Stimulated activated CD4-positive, alpha-beta T cell treated with anti-CD3 and anti-CD28 coated beads, Interleukin-2, amount 100 ng/mL, for 4 hours (primary cell): ENCODE measurements at regions not wholly inside any gene's neighbourhood (a gene's known extent, or its start where the extent isn't known, plus 50 kb on each side); places are given as distances from the start of the nearest gene placed in this dataset.

Experiments used
- DNase-seq: peaks from one replicate; pipeline ENCODE4 v3.0.0-alpha.2; 2020; ENCODE audit warnings: low read depth

- DNase-seq = no peak
Observed at GRCh38 chr13:76440568-76440967, 445.6 kb downstream of the KCTD12 start.

- DNase-seq = no peak
Observed at GRCh38 chr13:76439546-76439945, 446.7 kb downstream of the KCTD12 start.

GRCh38 chr13:76438050-76438449 is 448.2 kb downstream of the KCTD12 start:
- DNase-seq = no peak

GRCh38 chr13:76425935-76426334 is 460.3 kb downstream of the KCTD12 start:
- no peak for DNase-seq

GRCh38 chr13:76421011-76421410 is 465.2 kb downstream of the KCTD12 start:
- DNase-seq = no peak

GRCh38 chr13:76418404-76418803 is 467.8 kb downstream of the KCTD12 start:
- DNase-seq = no peak

GRCh38 chr13:76414320-76414719 is 471.9 kb downstream of the KCTD12 start:
- no peak for DNase-seq

GRCh38 chr13:76406243-76406642 is 480.0 kb downstream of the KCTD12 start:
- no peak for DNase-seq

GRCh38 chr13:76398425-76398824 is 487.8 kb downstream of the KCTD12 start:
- no peak for DNase-seq

GRCh38 chr13:76397413-76397812 is 488.8 kb downstream of the KCTD12 start:
- no peak for DNase-seq

- no peak for DNase-seq
Observed at GRCh38 chr13:76389321-76389720, 496.9 kb downstream of the KCTD12 start.

GRCh38 chr13:76387566-76387965 is 498.6 kb downstream of the KCTD12 start:
- DNase-seq = no peak

GRCh38 chr13:76386321-76386720 is 499.9 kb downstream of the KCTD12 start:
- DNase-seq = no peak

- DNase-seq = no peak
Observed at GRCh38 chr13:76385586-76385985, 500.6 kb downstream of the KCTD12 start.

GRCh38 chr13:76383676-76384461 is 502.3 kb downstream of the KCTD12 start:
- DNase-seq = no peak

- DNase-seq = no peak
Observed at GRCh38 chr13:76380446-76381065, 505.6 kb downstream of the KCTD12 start.

GRCh38 chr13:76379341-76380105 is 506.7 kb downstream of the KCTD12 start:
- DNase-seq = no peak

- no peak for DNase-seq
Observed at GRCh38 chr13:76378767-76379166, 507.4 kb downstream of the KCTD12 start.

- no peak for DNase-seq
Observed at GRCh38 chr13:76363682-76364289, 522.4 kb downstream of the KCTD12 start.

GRCh38 chr13:76361868-76362267 is 524.3 kb downstream of the KCTD12 start:
- no peak for DNase-seq

GRCh38 chr13:76351541-76352229 is 534.5 kb downstream of the KCTD12 start:
- DNase-seq = no peak

- DNase-seq = no peak
Observed at GRCh38 chr13:76350399-76350798, 535.8 kb downstream of the KCTD12 start.
